CD4-positive, alpha-beta T cell treated with Interleukin-12 subunit alpha and Interleukin-12 subunit beta, for 1 hour (primary cell): ENCODE measurements at regions not wholly inside any gene's neighbourhood (a gene's known extent, or its start where the extent isn't known, plus 50 kb on each side); places are given as distances from the start of the nearest gene placed in this dataset.
"Not testable (repeated sequence)": the region's sequence is repeated elsewhere in the genome, so short reads cannot be mapped to it uniquely, and the experiment has no call there.

Experiments used
- DNase-seq: peaks from one replicate; pipeline ENCODE4 v3.0.0-alpha.2; 2020

- no peak for DNase-seq
Observed at GRCh38 chr6:113361014-113361645, 496.0 kb upstream of the MARCKS start.

DNA sequence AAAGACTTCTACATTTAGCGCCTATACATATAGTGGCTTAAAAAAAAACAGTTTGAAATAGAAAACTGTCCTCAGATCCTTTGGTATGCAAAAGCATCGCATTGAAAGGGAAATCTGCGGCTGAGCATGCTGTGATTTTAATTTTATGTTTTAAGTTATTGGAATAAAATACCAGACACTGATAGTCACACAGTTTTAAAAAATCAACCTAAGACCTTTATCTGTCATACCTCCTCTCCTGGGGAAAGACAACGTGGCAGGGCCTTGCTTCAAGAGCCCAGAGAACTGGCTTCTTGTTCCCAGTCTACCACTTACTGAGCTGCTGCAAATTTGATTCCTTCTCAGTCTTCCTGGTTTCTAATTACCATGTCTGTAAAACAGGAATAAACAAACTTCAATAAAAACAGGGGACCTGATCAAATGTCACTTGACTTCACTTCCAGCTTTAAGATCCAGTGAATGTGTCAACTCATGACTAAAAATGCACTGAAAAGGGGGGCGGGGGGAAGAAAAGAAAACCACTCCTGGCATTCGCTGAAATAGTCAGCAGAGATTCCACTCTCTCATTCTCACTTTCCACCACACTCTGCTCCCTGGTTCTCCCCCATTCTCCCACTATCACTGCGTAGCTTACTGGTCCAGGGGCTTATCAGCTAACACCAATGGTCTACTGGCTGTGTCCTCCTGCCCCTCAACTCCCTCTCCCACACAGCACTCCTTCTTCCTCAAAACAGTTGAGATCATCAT, 494.7 kb upstream of the MARCKS start:
- no peak for DNase-seq

GRCh38 chr6:113363048-113363798, 493.9 kb upstream of the MARCKS start:
- no peak for DNase-seq

DNA sequence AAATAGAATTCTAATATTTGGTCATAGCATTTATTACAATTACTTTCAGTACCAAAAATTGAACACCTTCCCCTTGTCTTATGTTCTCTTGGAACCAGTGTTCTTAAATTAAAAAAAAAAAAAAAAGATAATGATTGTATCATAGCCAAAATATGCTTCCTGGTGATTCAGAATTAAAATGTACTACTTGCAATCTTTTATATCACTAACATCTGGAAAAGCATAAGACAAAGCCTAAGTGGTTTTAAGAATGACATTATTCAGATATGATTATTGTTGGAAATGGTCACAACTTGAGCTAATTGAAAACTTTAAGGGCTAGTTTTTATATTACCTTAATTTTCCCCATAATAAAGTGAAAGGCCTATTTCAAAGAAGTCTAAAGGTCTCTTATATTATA, 493.3 kb upstream of the MARCKS start:
- no peak for DNase-seq

- no peak for DNase-seq
Observed at GRCh38 chr6:113364766-113365165, 492.4 kb upstream of the MARCKS start.

GRCh38 chr6:113365191-113365590, 492.0 kb upstream of the MARCKS start:
- no peak for DNase-seq

DNA sequence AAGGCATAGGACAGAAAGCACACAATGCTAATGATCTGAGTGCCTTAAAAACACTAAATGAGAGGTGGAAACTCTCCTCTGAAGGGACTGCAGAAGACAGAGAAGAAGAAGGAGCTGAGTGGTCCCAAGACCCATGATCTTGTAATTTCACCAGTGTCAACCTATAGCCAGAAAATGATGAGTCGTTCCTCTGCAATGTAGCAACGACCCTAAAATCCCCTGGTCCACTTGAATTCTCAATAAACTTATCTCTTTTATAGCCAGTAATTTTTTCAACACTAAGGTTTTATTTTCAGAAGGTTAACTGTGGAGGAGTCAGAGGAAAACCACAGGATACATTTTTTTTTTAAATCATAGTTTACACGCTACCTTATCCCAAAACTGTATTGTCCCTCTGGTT, 490.6 kb upstream of the MARCKS start:
- no peak for DNase-seq

DNA sequence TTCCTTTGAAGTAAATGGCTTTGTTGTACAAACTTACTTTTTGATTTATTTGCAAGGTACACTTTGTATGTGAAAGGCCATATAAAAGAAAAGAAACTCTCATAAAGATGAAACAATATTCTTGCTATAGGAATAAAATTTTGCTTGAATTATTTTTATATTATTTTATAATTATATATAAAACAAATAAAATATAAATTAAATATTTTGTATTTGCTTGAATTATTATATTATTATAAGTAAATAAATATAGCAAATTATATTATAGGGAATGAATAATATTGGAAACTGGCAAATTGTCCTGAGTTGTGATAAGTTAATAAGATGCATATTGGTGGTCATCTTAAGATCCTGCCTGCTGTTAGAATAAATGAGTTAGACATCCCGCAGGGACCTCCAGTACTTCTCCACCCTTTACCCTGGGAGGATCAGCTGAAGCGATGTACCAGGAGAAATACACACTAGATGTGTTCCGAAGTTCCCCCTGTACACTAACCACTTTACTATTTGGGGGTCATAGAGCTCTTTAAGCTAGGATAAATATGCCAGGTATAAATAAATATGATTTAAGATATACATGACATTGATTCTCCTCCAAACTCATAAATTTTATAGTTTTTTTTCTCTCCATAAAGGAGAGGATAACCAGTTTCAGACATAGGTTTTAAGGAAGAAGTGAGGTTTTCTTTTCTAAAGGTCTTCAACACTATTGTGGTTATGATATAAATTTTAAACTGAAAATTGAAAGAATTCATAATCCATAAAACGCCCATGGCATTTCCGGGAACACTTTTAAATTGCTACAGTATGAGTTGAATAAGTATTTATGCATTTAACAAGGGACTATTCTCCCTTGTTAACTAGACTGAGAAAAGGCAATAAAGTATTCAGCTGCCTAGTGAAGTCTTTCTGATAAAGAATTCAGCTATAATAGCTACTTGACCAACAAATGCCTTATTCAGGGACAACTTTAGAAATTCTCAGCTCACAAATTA, 486.3 kb upstream of the MARCKS start:
- no peak for DNase-seq

- not testable (repeated sequence) for DNase-seq
Observed at GRCh38 chr6:113375466-113375865, 481.7 kb upstream of the MARCKS start.

GRCh38 chr6:113375950-113376846, 480.9 kb upstream of the MARCKS start:
- no peak for DNase-seq

- DNase-seq: no peak
Observed at GRCh38 chr6:113376847-113377165, 480.3 kb upstream of the MARCKS start.

GRCh38 chr6:113377362-113377942, 479.7 kb upstream of the MARCKS start:
- no peak for DNase-seq

DNA sequence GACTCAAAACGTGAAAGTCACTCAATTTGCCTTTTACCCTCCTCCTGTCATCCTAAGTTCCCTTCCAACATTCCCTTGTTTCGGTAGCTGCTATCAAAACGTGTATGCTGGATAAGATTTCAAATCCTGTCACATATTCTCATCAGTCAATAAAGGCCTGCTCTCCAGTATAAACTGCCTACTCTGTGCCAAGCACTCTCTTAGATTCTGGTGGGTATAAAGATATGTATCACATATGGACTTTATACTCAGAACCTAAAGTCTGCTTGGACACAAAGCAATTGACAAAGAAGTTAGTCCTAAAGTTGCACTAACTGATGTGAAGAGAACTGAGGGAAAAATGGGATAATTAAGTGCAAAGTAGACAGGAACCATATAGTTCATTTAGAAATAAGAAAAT, 476.6 kb upstream of the MARCKS start:
- DNase-seq: no peak

- no peak for DNase-seq
Observed at GRCh38 chr6:113381232-113381631, 475.9 kb upstream of the MARCKS start.

DNA sequence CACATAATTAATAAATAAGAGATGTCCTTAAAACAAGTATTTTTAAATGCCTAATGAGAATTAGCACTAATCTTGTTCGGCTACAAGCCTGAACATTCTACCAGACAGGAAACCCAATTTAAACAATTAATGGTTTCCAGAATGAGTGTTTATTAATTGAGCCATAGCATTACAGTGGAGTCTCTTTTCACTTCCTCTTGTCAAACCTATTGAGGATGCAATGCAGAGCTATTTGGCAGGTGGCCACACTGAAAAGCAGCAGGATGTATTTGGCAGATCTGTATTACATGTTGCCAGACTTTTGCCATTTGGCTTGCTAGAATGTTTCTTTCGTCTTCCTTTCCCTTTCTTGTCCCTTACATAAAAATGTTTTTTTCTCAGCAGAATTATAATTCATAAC, 475.2 kb upstream of the MARCKS start:
- DNase-seq: no peak

DNA sequence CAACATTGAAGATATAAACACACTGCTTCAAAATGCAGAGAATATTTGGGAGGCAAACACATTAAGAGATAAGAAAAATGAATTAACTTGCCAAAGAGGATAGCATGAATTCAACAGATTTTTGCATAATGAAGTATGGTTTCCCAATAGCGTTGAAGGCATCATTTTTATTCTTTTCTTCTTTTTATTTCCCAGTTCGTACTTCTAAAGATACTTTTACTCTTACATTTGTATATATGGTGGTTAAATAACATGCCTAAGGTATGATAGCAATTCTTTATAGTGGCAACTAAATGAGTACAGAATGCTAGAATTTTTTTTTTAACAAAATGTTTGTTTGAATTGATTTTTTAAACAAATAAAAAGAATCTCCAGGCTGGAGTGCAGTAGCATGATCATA, 473.4 kb upstream of the MARCKS start:
- DNase-seq: no peak

DNA sequence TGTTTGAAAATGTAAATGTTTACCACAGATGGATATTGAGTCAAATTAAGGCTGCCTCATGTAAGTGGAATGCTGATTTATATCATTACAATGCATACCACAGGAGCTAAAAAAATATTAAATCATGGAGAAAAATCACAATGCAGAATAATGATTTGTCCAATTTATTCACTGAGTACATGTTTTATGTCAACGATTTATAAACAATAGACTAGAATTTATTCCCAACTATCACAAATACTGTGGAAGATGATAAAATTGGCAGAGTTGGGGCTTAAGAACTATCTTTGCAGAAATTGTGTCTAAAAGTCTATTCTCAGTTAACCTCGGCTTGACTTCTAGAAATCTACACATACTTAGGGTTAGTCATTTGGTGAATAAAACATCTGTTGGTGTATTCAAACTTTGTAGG, 472.1 kb upstream of the MARCKS start:
- DNase-seq: no peak

DNA sequence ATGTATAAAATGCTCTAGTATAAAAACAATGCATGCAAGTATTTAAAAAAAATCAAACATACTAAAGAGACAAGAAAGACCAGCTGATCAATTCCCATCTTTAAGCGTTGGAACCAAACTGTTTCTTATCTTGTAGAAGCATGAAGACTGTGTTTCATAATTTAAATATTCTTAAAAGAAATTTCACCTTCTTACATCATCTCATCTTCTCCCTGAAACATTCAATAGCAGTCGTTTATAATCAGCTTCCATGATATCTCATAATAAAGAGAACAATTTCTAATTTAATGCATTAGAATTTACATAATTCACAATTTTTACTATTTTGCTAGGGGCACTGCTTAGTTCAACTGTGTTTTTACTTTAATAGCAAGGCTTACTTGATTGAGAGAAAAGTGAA, 468.1 kb upstream of the MARCKS start:
- no peak for DNase-seq

DNA sequence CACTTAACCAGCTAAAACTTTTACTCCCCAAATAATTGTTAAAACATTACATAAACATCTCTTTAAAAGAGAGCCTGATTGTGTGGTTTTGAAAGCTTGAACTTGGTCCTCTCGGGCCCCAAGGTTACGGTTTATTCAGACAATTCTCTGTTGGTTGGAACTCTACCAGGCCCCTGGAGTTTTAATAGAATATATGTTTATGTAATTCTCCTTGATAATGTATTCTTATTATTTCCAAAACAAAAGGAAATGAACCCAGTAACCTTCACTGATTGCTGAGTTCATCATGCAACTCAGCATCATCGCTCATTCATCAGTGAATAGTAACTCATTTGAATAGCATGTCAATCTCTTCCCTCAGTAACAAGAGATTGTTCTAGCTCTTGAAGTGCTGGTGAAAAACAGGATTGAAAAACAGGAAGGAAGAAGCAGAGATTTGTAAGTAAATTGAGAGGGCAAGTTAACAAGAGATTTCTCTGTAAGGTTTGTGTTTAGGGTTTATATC, 464.5 kb upstream of the MARCKS start:
- no peak for DNase-seq

DNA sequence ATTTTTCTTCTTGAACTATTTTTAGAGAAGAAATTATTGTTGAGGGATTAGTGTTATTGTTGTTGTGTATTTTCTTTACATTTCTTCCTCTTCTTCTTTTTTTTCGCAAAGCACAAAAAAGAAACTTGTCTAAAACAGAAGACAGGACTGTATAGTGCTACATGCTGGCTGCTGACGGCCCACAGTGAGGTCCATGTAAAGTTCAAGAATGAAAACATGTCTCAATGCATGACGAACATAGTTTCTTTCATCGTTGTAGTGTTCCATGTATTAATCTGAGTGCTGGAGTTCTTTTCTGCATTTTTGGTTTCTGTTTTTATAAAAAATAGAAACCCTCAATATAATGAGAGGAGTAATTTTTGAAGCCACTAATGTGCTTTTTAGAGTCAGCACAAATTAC, 462.9 kb upstream of the MARCKS start:
- no peak for DNase-seq

DNA sequence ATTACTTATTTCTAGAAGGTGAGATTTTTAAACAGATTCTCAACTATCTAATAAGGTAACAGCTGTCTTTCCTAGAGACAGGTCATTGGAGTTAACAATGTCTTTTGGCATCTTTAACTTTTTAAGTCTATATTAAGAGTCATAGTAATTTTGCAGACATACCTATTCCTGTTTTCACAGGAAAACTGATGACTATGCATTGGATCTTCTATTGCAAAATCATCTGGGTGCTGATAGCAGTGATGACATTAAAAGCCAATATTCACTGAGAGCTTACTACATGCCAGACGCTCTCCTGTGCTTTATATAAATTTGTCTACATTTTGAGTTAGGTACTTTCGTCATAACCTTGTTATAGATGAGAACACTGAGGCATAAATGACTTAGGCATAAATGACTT, 462.4 kb upstream of the MARCKS start:
- no peak for DNase-seq
